Liver (tissue), 8 donors: ENCODE measurements at regions not wholly inside any gene's neighbourhood (a gene's known extent, or its start where the extent isn't known, plus 50 kb on each side); places are given as distances from the start of the nearest gene placed in this dataset.

Experiments
- DNase-seq: peaks from one replicate; pipeline ENCODE4 v3.0.0-alpha.2; 2017; ENCODE audit warnings: low spot score
- H3K27ac ChIP-seq, 2 donors: one replicate each; pipeline ENCODE4 v1.7.0; 2013; ENCODE audit warnings: inconsistent platforms in 2 of 2, low read length in 2 of 2, control low read depth in 1 of 2, low read depth in 1 of 2, mild to moderate bottlenecking in 1 of 2
- H3K27me3 ChIP-seq, 4 donors: one replicate each; pipeline versions ENCODE4 v1.6.1 to v1.7.0; 2013; ENCODE audit warnings: low read length in 3 of 4, inconsistent platforms in 1 of 4, mild to moderate bottlenecking in 1 of 4, moderate library complexity in 1 of 4; ENCODE audit not compliant: control insufficient read depth in 4 of 4, insufficient read depth in 4 of 4
- H3K36me3 ChIP-seq, 4 donors: one replicate each; pipeline versions ENCODE4 v1.6.1 to v1.7.0; 2013; ENCODE audit warnings: low read length in 3 of 4, mild to moderate bottlenecking in 3 of 4, low read depth in 1 of 4, moderate library complexity in 1 of 4; ENCODE audit not compliant: control insufficient read depth in 4 of 4, insufficient read depth in 3 of 4
- H3K4me1 ChIP-seq, 4 donors: one replicate each; pipeline versions ENCODE4 v1.6.1 to v1.7.0; 2013; ENCODE audit warnings: low read length in 3 of 4, mild to moderate bottlenecking in 3 of 4, moderate library complexity in 1 of 4; ENCODE audit not compliant: control insufficient read depth in 4 of 4, insufficient read depth in 4 of 4
- H3K4me3 ChIP-seq, 3 donors: one replicate each; pipeline versions ENCODE4 v1.6.1 to v1.7.0; 2013; ENCODE audit warnings: low read length in 3 of 3, control low read depth in 1 of 3, low read depth in 1 of 3, mild to moderate bottlenecking in 1 of 3
- H3K9ac ChIP-seq, 2 donors: one replicate each; pipeline ENCODE4 v1.7.0; 2013; ENCODE audit warnings: low read length in 2 of 2, mild to moderate bottlenecking in 2 of 2, moderate library complexity in 2 of 2, control low read depth in 1 of 2, low read depth in 1 of 2
- H3K9me3 ChIP-seq, 4 donors: one replicate each; pipeline versions ENCODE4 v1.6.1 to v1.7.0; 2013; ENCODE audit warnings: low read length in 3 of 4; ENCODE audit not compliant: control insufficient read depth in 4 of 4
- EGR1 ChIP-seq, 2 donors: IDR thresholded peaks; 2 replicates each; pipeline ENCODE4 v1.6.1; 2016 to 2018; ENCODE audit warnings: antibody characterized with exemption in 2 of 2, low read depth in 2 of 2
- FOXA1 ChIP-seq: IDR thresholded peaks from 2 replicates; pipeline ENCODE4 v1.6.1; 2016; ENCODE audit warnings: antibody characterized with exemption
- FOXA2 ChIP-seq: IDR thresholded peaks from 2 replicates; pipeline ENCODE4 v1.6.1; 2016; ENCODE audit warnings: antibody characterized with exemption
- GABPA ChIP-seq, 2 donors: IDR thresholded peaks in 1 of 2; conservative IDR thresholded peaks in 1 of 2; 2 replicates each; pipeline ENCODE4 v1.6.1; 2016; ENCODE audit warnings: antibody characterized with exemption in 2 of 2, mild to moderate bottlenecking in 1 of 2, moderate library complexity in 1 of 2
- HNF4A ChIP-seq, 2 donors: conservative IDR thresholded peaks; 2 replicates each; pipeline ENCODE4 v1.6.1; 2016; ENCODE audit warnings: antibody characterized with exemption in 2 of 2, mild to moderate bottlenecking in 2 of 2
- HNF4G ChIP-seq: IDR thresholded peaks from 2 replicates; pipeline ENCODE4 v1.6.1; 2016; ENCODE audit warnings: antibody characterized with exemption
- JUND ChIP-seq, 2 donors: IDR thresholded peaks; 2 replicates each; pipeline ENCODE4 v1.6.1; 2016; ENCODE audit warnings: antibody characterized with exemption in 2 of 2
- MAX ChIP-seq: IDR thresholded peaks from 2 replicates; pipeline ENCODE4 v1.6.1; 2016; ENCODE audit warnings: antibody characterized with exemption
- NR2F2 ChIP-seq: IDR thresholded peaks from 2 replicates; pipeline ENCODE4 v1.6.1; 2016; ENCODE audit warnings: antibody characterized with exemption
- RAD21 ChIP-seq, 2 donors: IDR thresholded peaks; 2 replicates each; pipeline ENCODE4 v1.6.1; 2016; ENCODE audit warnings: antibody characterized with exemption in 2 of 2, mild to moderate bottlenecking in 2 of 2
- REST ChIP-seq: IDR thresholded peaks from 2 replicates; pipeline ENCODE4 v1.6.1; 2016; ENCODE audit warnings: antibody characterized with exemption, mild to moderate bottlenecking
- RXRA ChIP-seq, 2 donors: IDR thresholded peaks; 2 replicates each; pipeline ENCODE4 v1.6.1; 2017 to 2018; ENCODE audit warnings: antibody characterized with exemption in 2 of 2, mild to moderate bottlenecking in 1 of 2
- SP1 ChIP-seq: IDR thresholded peaks from 2 replicates; pipeline ENCODE4 v1.6.1; 2018; ENCODE audit warnings: antibody characterized with exemption, mild to moderate bottlenecking
- TAF1 ChIP-seq: conservative IDR thresholded peaks from 2 replicates; pipeline ENCODE4 v1.6.1; 2016; ENCODE audit warnings: antibody characterized with exemption, mild to moderate bottlenecking
- YY1 ChIP-seq: IDR thresholded peaks from 2 replicates; pipeline ENCODE4 v1.6.1; 2016; ENCODE audit warnings: antibody characterized with exemption, mild to moderate bottlenecking
- ZBTB33 ChIP-seq: IDR thresholded peaks from 2 replicates; pipeline ENCODE4 v1.6.1; 2016; ENCODE audit warnings: antibody characterized with exemption
- WGBS: extraction: QIAGEN DNeasy Blood & Tissue Kit; methylation state at CpG from one replicate; pipeline ENCODE4 v1.1.7; 2013; 5-methylcytosine and 5-hydroxymethylcytosine counted together
- TF ChIP-seq, protein P1 (sequence below): IDR thresholded peaks from 2 replicates; pipeline ENCODE4 v1.6.1; 2016; ENCODE audit warnings: antibody characterized with exemption
- TF ChIP-seq, protein P2 (sequence below): fragments of 150-350 bp; IDR thresholded peaks from 2 replicates; pipeline ENCODE4 v1.5.1; 2017; ENCODE audit warnings: improper control_type of control experiment, low read depth, low read length; ENCODE audit not compliant: missing input control
- donor health status: healthy.
- donor health status: healthy.
- donor health status: healthy.
- donor health status: healthy.
- donor health status: healthy.

DNA sequence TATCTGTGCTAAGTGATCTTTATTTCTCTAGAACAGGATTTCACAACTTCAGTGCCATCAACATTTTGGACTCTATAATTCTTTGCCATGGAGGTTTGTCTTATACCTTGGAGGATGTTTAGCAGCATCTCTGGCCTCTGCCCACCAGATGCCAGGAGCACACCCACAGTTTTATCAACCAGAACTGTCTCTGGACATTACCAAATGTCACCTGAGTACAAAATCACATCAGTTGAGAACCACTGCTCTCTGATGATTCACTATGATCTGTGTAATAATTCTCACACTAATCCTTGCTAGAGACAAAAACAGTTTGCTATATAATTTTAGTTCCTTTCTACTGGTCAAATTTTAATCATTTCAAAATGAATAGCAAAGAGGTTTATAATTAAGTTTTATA is 102.8 kb upstream of the AMZ2 start:
- H3K36me3 ChIP-seq, result no peaks in the 10 kb centered on the region
- no peak for DNase-seq
- H3K4me1 ChIP-seq, result no peaks in the 10 kb centered on the region
- H3K4me3 ChIP-seq, result no peak overlapping the region
- TF ChIP-seq GABPA (IDR thresholded peaks at IDR 0.05 in 1 of 2, conservative IDR thresholded peaks at IDR 0.05 in 1 of 2) (no peak), FOXA2 (no peak), RXRA (IDR thresholded peaks at IDR 0.05) (no peak), HNF4A (conservative IDR thresholded peaks at IDR 0.05) (no peak), ZBTB33 (no peak), JUND (IDR thresholded peaks at IDR 0.05) (no peak), TAF1 (no peak), RAD21 (IDR thresholded peaks at IDR 0.05) (no peak), YY1 (no peak), NR2F2 (no peak), HNF4G (no peak), FOXA1 (no peak), EGR1 (IDR thresholded peaks at IDR 0.05; ENCODE audit: low read depth in 2 of 2) (no peak), MAX (no peak), SP1 (no peak), REST (no peak)
- TF ChIP-seq, protein P1, sequence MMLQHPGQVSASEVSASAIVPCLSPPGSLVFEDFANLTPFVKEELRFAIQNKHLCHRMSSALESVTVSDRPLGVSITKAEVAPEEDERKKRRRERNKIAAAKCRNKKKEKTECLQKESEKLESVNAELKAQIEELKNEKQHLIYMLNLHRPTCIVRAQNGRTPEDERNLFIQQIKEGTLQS, result no peak
- TF ChIP-seq, protein P2, sequence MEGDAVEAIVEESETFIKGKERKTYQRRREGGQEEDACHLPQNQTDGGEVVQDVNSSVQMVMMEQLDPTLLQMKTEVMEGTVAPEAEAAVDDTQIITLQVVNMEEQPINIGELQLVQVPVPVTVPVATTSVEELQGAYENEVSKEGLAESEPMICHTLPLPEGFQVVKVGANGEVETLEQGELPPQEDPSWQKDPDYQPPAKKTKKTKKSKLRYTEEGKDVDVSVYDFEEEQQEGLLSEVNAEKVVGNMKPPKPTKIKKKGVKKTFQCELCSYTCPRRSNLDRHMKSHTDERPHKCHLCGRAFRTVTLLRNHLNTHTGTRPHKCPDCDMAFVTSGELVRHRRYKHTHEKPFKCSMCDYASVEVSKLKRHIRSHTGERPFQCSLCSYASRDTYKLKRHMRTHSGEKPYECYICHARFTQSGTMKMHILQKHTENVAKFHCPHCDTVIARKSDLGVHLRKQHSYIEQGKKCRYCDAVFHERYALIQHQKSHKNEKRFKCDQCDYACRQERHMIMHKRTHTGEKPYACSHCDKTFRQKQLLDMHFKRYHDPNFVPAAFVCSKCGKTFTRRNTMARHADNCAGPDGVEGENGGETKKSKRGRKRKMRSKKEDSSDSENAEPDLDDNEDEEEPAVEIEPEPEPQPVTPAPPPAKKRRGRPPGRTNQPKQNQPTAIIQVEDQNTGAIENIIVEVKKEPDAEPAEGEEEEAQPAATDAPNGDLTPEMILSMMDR, result no peak
- H3K9me3 ChIP-seq, result no peaks in the 10 kb centered on the region
- H3K9ac ChIP-seq, result no peak overlapping the region
- no peak overlapping the region for H3K27ac ChIP-seq
- H3K27me3 ChIP-seq, result no peaks in the 10 kb centered on the region

DNA sequence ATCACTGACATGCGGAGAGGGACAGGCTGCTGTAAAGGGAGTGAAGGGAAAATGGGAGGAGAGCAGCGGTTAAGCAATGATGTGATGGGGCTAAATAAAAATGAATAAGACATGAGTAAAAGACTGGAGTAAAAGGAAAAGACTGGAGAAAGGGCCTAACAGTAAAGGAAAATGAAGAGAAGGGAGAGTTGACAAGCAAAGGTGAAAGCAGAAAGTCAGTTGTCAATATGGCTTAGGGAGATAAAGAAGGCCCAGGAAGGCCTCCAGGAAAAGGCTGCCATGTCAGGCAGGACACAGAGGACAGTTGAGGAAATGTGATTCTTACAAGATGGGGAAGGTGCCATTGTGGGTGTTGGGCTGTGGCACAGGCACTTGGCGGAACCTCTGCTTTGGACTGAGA is 98.9 kb upstream of the AMZ2 start:
- H3K27ac ChIP-seq, result no peak overlapping the region
- TF ChIP-seq TAF1, result no peak
- no peak for DNase-seq
- no peaks in the 10 kb centered on the region for H3K36me3 ChIP-seq
- no peaks in the 10 kb centered on the region for H3K4me1 ChIP-seq
- no peaks in the 10 kb centered on the region for H3K9me3 ChIP-seq
- WGBS, result 99% methylated on average over 3 of the region's 3 CpGs
- no peak overlapping the region for H3K4me3 ChIP-seq
- no peak overlapping the region for H3K9ac ChIP-seq
- no peaks in the 10 kb centered on the region for H3K27me3 ChIP-seq
